HEK293T (cell line): ENCODE measurements at regions not wholly inside any gene's neighbourhood (a gene's known extent, or its start where the extent isn't known, plus 50 kb on each side); places are given as distances from the start of the nearest gene placed in this dataset.

Source experiments
- ARNT ChIP-seq: fragments of 450-650 bp; IDR thresholded peaks from 2 replicates; pipeline ENCODE4 v1.6.1; 2017; ENCODE audit warnings: mild to moderate bottlenecking
- BHLHE40 ChIP-seq: fragments of 450-650 bp; IDR thresholded peaks from 2 replicates; pipeline ENCODE4 v1.6.1; 2016; ENCODE audit warnings: mild to moderate bottlenecking, moderate library complexity, borderline replicate concordance
- FOXA1 ChIP-seq: fragments of 450-650 bp; IDR thresholded peaks from 2 replicates; pipeline ENCODE4 v1.6.1; 2016; ENCODE audit warnings: mild to moderate bottlenecking
- FOXK2 ChIP-seq: fragments of 450-650 bp; IDR thresholded peaks from 2 replicates; pipeline ENCODE4 v1.6.1; 2016; ENCODE audit warnings: mild to moderate bottlenecking
- FOXM1 ChIP-seq: fragments of 450-650 bp; IDR thresholded peaks from 2 replicates; pipeline ENCODE4 v1.6.1; 2017; ENCODE audit warnings: mild to moderate bottlenecking, borderline replicate concordance
- PKNOX1 ChIP-seq: fragments of 450-650 bp; IDR thresholded peaks from 2 replicates; pipeline ENCODE4 v1.6.1; 2016
- SP1 ChIP-seq: fragments of 450-650 bp; IDR thresholded peaks from 2 replicates; pipeline ENCODE4 v1.6.1; 2017
- SUZ12 ChIP-seq: fragments of 450-650 bp; IDR thresholded peaks from 2 replicates; pipeline ENCODE4 v1.6.1; 2016; ENCODE audit warnings: mild to moderate bottlenecking
- TARDBP ChIP-seq: fragments of 450-650 bp; IDR thresholded peaks from 2 replicates; pipeline ENCODE4 v1.6.1; 2016
- ZNF384 ChIP-seq: fragments of 450-650 bp; IDR thresholded peaks from 2 replicates; pipeline ENCODE4 v1.6.1; 2016

GRCh38 chr14:98594156-98594555, 677.8 kb downstream of the BCL11B start:
- TF ChIP-seq SP1 (no peak), ARNT (no peak), FOXM1 (no peak), PKNOX1 (no peak), FOXK2 (no peak), BHLHE40 (no peak), SUZ12 (no peak), FOXA1 (no peak), ZNF384 (no peak), TARDBP (no peak)
